ENCODE measurements at regions not wholly inside any gene's neighbourhood (a gene's known extent, or its start where the extent isn't known, plus 50 kb on each side); places are given as distances from the start of the nearest gene placed in this dataset.

DNA sequence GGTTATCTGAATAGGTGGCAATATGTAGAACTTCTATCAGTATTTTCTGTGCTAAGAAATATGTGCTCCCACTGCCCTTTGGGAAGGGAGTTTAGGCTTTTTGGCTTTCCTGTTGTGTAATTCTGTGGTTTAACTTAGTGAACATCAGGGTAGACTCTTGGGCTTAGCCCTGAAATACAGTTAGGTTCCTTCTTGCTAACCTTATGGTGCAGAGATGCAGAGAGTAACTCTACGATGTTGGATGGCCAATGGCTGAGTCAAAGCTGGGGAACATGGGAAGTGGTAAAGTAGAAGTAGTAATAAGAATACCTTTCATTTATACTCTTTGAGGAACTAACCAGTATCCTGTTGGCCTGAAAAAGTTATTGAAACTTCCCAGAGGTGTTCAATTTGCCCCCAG lies 80.8 kb upstream of the IL12A start:
- TF ChIP-seq ZC3H10 (CRISPR knock-in tag; IDR thresholded peaks at IDR 0.05) = no peak
- TF ChIP-seq, protein P1, sequence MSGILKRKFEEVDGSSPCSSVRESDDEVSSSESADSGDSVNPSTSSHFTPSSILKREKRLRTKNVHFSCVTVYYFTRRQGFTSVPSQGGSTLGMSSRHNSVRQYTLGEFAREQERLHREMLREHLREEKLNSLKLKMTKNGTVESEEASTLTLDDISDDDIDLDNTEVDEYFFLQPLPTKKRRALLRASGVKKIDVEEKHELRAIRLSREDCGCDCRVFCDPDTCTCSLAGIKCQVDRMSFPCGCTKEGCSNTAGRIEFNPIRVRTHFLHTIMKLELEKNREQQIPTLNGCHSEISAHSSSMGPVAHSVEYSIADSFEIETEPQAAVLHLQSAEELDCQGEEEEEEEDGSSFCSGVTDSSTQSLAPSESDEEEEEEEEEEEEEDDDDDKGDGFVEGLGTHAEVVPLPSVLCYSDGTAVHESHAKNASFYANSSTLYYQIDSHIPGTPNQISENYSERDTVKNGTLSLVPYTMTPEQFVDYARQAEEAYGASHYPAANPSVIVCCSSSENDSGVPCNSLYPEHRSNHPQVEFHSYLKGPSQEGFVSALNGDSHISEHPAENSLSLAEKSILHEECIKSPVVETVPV (CRISPR knock-in tag; IDR thresholded peaks at IDR 0.05) = no peak
- no peak for TF ChIP-seq TCF4 (CRISPR knock-in tag; IDR thresholded peaks at IDR 0.05; ENCODE audit: borderline replicate concordance)
- TF ChIP-seq, protein P2, sequence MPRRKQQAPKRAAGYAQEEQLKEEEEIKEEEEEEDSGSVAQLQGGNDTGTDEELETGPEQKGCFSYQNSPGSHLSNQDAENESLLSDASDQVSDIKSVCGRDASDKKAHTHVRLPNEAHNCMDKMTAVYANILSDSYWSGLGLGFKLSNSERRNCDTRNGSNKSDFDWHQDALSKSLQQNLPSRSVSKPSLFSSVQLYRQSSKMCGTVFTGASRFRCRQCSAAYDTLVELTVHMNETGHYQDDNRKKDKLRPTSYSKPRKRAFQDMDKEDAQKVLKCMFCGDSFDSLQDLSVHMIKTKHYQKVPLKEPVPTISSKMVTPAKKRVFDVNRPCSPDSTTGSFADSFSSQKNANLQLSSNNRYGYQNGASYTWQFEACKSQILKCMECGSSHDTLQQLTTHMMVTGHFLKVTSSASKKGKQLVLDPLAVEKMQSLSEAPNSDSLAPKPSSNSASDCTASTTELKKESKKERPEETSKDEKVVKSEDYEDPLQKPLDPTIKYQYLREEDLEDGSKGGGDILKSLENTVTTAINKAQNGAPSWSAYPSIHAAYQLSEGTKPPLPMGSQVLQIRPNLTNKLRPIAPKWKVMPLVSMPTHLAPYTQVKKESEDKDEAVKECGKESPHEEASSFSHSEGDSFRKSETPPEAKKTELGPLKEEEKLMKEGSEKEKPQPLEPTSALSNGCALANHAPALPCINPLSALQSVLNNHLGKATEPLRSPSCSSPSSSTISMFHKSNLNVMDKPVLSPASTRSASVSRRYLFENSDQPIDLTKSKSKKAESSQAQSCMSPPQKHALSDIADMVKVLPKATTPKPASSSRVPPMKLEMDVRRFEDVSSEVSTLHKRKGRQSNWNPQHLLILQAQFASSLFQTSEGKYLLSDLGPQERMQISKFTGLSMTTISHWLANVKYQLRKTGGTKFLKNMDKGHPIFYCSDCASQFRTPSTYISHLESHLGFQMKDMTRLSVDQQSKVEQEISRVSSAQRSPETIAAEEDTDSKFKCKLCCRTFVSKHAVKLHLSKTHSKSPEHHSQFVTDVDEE (CRISPR knock-in tag; IDR thresholded peaks at IDR 0.05) = no peak

Data from SK-N-SH treated with all-trans-retinoic acid at 6 μM for 48 hours (cell line).